Heart left ventricle (tissue), 13 donors: ENCODE measurements at regions not wholly inside any gene's neighbourhood (a gene's known extent, or its start where the extent isn't known, plus 50 kb on each side); places are given as distances from the start of the nearest gene placed in this dataset.

Experiments
- POLR2A ChIP-seq, 2 donors: fragments of 450-650 bp; IDR thresholded peaks; one replicate each; pipeline ENCODE4 v1.6.1; 2017; ENCODE audit warnings: antibody characterized with exemption in 2 of 2, mild to moderate bottlenecking in 2 of 2, moderate library complexity in 2 of 2
- TF ChIP-seq, protein P1 (sequence below), 12 donors: fragments of 200-600 bp; sonication (generic) in 4 of 12; IDR thresholded peaks; one replicate each; pipeline versions ENCODE4 v1.5.0 to v1.8.0; 2018 to 2022; ENCODE audit warnings: antibody characterized with exemption in 12 of 12, mild to moderate bottlenecking in 5 of 12
- donor health status: ischemic (EF 13 %, LVEDD 7.1; RV severe dilation, severe dysfunction).
- donor health status: DM: no; HTN: yes; CAD: no.
- donor health status: DM: no; HTN: no; CAD: no.
- donor health status: ischemic (EF 25% LVEDD 6.9; RV normal size, moderate dysfunction).
- donor health status: ischemic (EF 25% LVEDD 5.7; RV mildly dilated, moderate dysfunction).
- donor health status: ischemic (EF 35%, LVEDD 5.7; RV mildly dilated, moderate dysfunction).
- donor health status: nonischemic (EF 11% LVEDD 7.7; RV severe dilation, severe dysfunction).
- donor health status: DM: yes; HTN: yes; CAD: no.
- donor health status: PGD.
- donor health status: ischemic (EF 29% LVEDD 5.4; RV normal size, mild dysfunction).
- donor health status: nonischemic (EF 23%, LVEDD 6.1; RV moderate dilation, normal function).

DNA sequence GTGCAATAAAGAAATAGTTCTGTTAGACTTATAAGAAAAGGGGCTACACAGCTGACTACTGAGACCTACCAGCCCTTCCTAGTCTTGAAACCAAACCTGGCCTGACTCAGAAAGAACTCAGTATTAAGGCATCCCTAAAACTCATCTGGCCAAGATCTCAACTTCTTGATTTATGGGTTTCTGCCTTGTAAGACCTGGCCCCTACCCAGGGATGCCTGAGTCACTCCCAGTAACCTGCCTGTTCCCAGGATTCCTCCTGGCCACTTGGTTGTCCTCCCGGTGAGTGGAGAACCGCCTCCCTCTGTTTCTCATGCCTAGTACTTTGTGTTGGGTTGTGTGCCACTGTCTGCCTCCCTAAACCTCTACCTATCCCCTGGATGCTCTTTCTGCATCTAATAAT is 189.4 kb upstream of the PREP start:
- TF ChIP-seq, protein P1, sequence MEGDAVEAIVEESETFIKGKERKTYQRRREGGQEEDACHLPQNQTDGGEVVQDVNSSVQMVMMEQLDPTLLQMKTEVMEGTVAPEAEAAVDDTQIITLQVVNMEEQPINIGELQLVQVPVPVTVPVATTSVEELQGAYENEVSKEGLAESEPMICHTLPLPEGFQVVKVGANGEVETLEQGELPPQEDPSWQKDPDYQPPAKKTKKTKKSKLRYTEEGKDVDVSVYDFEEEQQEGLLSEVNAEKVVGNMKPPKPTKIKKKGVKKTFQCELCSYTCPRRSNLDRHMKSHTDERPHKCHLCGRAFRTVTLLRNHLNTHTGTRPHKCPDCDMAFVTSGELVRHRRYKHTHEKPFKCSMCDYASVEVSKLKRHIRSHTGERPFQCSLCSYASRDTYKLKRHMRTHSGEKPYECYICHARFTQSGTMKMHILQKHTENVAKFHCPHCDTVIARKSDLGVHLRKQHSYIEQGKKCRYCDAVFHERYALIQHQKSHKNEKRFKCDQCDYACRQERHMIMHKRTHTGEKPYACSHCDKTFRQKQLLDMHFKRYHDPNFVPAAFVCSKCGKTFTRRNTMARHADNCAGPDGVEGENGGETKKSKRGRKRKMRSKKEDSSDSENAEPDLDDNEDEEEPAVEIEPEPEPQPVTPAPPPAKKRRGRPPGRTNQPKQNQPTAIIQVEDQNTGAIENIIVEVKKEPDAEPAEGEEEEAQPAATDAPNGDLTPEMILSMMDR (IDR thresholded peaks at IDR 0.05) = no peak
- no peak for TF ChIP-seq POLR2A (IDR thresholded peaks at IDR 0.05)
